ENCODE measurements at regions not wholly inside any gene's neighbourhood (a gene's known extent, or its start where the extent isn't known, plus 50 kb on each side); places are given as distances from the start of the nearest gene placed in this dataset.

DNA sequence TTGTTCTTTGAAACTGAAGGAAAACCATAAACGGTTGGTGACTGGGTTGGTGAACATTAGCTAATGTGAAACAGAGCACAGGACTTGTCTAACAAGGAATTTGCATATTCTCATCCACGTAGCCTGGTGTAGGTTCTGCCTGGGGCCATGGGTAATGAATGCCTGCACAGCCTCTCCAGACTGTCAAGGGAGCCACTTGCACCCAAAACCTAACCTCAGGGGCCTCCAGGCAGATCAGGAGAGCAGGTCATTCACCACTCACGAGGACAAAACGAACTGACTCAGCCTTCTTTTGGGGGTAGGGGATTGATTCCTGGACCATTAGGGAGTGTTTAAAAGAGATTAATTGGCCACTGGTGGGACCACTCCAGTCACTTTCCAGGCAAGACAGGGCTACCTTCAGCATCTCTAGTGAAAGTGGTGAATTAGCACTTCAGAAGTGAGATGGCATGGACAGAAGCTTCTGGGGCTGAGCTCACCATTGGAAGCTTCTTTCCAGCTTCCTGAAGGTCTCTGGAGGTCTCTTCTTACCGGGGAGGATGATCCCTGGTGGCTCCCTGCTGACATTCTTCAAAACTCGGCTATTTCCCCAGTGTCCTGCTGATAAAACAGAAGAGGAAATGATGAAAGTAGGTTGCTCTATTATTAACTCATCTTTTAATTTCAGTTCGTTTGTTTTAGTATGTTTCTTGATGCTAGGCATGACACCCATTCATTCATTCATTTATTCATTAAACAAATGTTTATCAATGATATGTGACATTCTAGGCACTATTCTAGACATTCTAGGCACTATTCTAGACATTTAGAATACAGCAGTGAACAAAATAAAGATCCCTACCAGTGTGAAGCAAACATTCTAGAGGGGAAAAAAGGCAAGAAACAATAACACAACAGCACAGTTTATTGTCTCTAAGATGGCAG lies 104.5 kb upstream of the LNX1 start:
- intact Hi-C loops (cut with micrococcal nuclease; ENCODE audit: unreplicated experiment) (no loop called here), in situ Hi-C loops (cut with HindIII; ENCODE audit: extremely low pct_ligation_motif_present, low pct_unique_long_range_greater_than_20kb) (no loop called here)
- H4K20me1 ChIP-seq (ENCODE audit: insufficient read depth, low read length) = no peaks in the 10 kb centered on the region
- no peak overlapping the region for H2AFZ ChIP-seq (ENCODE audit: low read length)
- FAIRE-seq (no peak), DNase-seq (ENCODE audit: low spot score) (no peak), ATAC-seq (no peak)
- 0% methylated on average over 5 of the region's 7 CpGs for WGBS (ENCODE audit: low lambda C conversion rate)
- no peak for TF ChIP-seq POLR2AphosphoS5 (IDR thresholded peaks at IDR 0.05; ENCODE audit: low read depth, low read length)
- no peak for TF ChIP-seq FOXA1 (IDR thresholded peaks at IDR 0.05)
- no peak for TF ChIP-seq FOXA1 (CRISPR knock-in tag; IDR thresholded peaks at IDR 0.05)
- no peak for TF ChIP-seq KAT8 (CRISPR knock-in tag; IDR thresholded peaks at IDR 0.05)
- no peak overlapping the region for H3K4me3 ChIP-seq (replicated peaks in 1 of 3; ENCODE audit: insufficient read depth in 1 of 3, low read depth in 2 of 3, low read length in 3 of 3)
- no peak overlapping the region for H3K27ac ChIP-seq (ENCODE audit: extremely low read length, insufficient read depth, low read length)
- no TSS peak for BruUV-seq (replicated peaks)
- H3K4me2 ChIP-seq (ENCODE audit: low read depth, low read length) = no peak overlapping the region
- H3K4me1 ChIP-seq (ENCODE audit: insufficient read depth, low read length) = peaks cover 7% of the 10 kb centered on the region; the same call in 1 of the 2 replicates
- CTCF ChIA-PET (ENCODE audit: low intra/inter-chr PET ratio, low total read pairs) = no interaction called here
- POLR2A ChIA-PET = no interaction called here
- H3K79me2 ChIP-seq (ENCODE audit: insufficient read depth, low read length) = no peaks in the 10 kb centered on the region
- peaks cover 0 to 2% of the 10 kb centered on the region in 2 experiments; a peak in 1 of 5 replicates for H3K27me3 ChIP-seq (ENCODE audit: control insufficient read depth in 1 of 2, insufficient read depth in 2 of 2, low read length in 2 of 2)
- no peaks in the 10 kb centered on the region for H3K9me3 ChIP-seq (ENCODE audit: low read length)
- no peaks in the 10 kb centered on the region for H3K36me3 ChIP-seq (replicated peaks in 1 of 2; ENCODE audit: control insufficient read depth in 1 of 2, insufficient read depth in 2 of 2, low read length in 2 of 2)
- H3K9ac ChIP-seq (ENCODE audit: insufficient read depth, low read depth, low read length) = no peak overlapping the region

DNA sequence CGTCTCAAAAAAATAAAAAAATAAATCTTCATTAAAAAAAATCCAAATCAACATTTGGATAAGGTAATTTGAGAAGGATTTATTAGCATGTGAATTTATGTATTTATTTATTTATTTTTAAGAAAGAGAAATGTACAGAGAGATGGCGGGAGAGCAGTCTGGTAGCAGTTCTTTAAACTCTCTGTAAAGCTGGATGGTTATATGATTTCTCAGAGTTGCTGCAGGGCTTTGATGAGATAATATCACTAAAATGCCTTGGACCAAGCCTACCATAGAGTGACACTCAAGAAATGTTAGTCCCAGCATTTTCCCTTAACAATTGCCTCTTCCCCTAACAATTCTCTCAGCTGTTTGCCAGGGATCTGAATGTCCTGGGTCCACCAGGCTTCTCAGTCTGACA lies 103.4 kb upstream of the LNX1 start:
- Histone ChIP-seq H3K27me3 (ENCODE audit: control insufficient read depth in 1 of 2, insufficient read depth in 2 of 2, low read length in 2 of 2) (peaks cover 0 to 2% of the 10 kb centered on the region in 2 experiments; a peak in 1 of 5 replicates), H3K4me3 (replicated peaks in 1 of 3; ENCODE audit: insufficient read depth in 1 of 3, low read depth in 2 of 3, low read length in 3 of 3) (no peak overlapping the region), H3K9me3 (ENCODE audit: low read length) (no peaks in the 10 kb centered on the region), H3K36me3 (replicated peaks in 1 of 2; ENCODE audit: control insufficient read depth in 1 of 2, insufficient read depth in 2 of 2, low read length in 2 of 2) (no peaks in the 10 kb centered on the region), H4K20me1 (ENCODE audit: insufficient read depth, low read length) (no peaks in the 10 kb centered on the region), H3K79me2 (ENCODE audit: insufficient read depth, low read length) (no peaks in the 10 kb centered on the region), H3K4me1 (ENCODE audit: insufficient read depth, low read length) (peaks cover 3% of the 10 kb centered on the region; the same call in 1 of the 2 replicates), H2AFZ (ENCODE audit: low read length) (no peak overlapping the region), H3K4me2 (ENCODE audit: low read depth, low read length) (no peak overlapping the region), H3K27ac (ENCODE audit: extremely low read length, insufficient read depth, low read length) (no peak overlapping the region), H3K9ac (ENCODE audit: insufficient read depth, low read depth, low read length) (no peak overlapping the region)
- 2% methylated on average over 2 of the region's 2 CpGs for WGBS (ENCODE audit: low lambda C conversion rate)
- no peak for TF ChIP-seq POGZ (CRISPR knock-in tag; IDR thresholded peaks at IDR 0.05)
- TF ChIP-seq, protein P1, sequence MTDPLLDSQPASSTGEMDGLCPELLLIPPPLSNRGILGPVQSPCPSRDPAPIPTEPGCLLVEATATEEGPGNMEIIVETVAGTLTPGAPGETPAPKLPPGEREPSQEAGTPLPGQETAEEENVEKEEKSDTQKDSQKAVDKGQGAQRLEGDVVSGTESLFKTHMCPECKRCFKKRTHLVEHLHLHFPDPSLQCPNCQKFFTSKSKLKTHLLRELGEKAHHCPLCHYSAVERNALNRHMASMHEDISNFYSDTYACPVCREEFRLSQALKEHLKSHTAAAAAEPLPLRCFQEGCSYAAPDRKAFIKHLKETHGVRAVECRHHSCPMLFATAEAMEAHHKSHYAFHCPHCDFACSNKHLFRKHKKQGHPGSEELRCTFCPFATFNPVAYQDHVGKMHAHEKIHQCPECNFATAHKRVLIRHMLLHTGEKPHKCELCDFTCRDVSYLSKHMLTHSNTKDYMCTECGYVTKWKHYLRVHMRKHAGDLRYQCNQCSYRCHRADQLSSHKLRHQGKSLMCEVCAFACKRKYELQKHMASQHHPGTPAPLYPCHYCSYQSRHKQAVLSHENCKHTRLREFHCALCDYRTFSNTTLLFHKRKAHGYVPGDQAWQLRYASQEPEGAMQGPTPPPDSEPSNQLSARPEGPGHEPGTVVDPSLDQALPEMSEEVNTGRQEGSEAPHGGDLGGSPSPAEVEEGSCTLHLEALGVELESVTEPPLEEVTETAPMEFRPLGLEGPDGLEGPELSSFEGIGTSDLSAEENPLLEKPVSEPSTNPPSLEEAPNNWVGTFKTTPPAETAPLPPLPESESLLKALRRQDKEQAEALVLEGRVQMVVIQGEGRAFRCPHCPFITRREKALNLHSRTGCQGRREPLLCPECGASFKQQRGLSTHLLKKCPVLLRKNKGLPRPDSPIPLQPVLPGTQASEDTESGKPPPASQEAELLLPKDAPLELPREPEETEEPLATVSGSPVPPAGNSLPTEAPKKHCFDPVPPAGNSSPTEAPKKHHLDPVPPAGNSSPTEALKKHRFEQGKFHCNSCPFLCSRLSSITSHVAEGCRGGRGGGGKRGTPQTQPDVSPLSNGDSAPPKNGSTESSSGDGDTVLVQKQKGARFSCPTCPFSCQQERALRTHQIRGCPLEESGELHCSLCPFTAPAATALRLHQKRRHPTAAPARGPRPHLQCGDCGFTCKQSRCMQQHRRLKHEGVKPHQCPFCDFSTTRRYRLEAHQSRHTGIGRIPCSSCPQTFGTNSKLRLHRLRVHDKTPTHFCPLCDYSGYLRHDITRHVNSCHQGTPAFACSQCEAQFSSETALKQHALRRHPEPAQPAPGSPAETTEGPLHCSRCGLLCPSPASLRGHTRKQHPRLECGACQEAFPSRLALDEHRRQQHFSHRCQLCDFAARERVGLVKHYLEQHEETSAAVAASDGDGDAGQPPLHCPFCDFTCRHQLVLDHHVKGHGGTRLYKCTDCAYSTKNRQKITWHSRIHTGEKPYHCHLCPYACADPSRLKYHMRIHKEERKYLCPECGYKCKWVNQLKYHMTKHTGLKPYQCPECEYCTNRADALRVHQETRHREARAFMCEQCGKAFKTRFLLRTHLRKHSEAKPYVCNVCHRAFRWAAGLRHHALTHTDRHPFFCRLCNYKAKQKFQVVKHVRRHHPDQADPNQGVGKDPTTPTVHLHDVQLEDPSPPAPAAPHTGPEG (CRISPR knock-in tag; IDR thresholded peaks at IDR 0.05) = no peak
- TF ChIP-seq, protein P2, sequence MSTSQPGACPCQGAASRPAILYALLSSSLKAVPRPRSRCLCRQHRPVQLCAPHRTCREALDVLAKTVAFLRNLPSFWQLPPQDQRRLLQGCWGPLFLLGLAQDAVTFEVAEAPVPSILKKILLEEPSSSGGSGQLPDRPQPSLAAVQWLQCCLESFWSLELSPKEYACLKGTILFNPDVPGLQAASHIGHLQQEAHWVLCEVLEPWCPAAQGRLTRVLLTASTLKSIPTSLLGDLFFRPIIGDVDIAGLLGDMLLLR (CRISPR knock-in tag; IDR thresholded peaks at IDR 0.05) = no peak
- no peak for TF ChIP-seq HMG20B (CRISPR knock-in tag; conservative IDR thresholded peaks at IDR 0.05)
- TF ChIP-seq ISL2 (CRISPR knock-in tag; IDR thresholded peaks at IDR 0.05) = no peak
- TF ChIP-seq ZNF367 (CRISPR knock-in tag; IDR thresholded peaks at IDR 0.05; ENCODE audit: borderline replicate concordance) = no peak
- no peak for TF ChIP-seq MIXL1 (CRISPR knock-in tag; IDR thresholded peaks at IDR 0.05)
- DNase-seq (ENCODE audit: low spot score) (no peak), FAIRE-seq (no peak), ATAC-seq (no peak)
- ChIA-PET POLR2A (no interaction called here), CTCF (ENCODE audit: low intra/inter-chr PET ratio, low total read pairs) (no interaction called here)
- intact Hi-C loops (cut with micrococcal nuclease; ENCODE audit: unreplicated experiment) (no loop called here), in situ Hi-C loops (cut with HindIII; ENCODE audit: extremely low pct_ligation_motif_present, low pct_unique_long_range_greater_than_20kb) (no loop called here)
- no TSS peak for BruUV-seq (replicated peaks)
